ENCODE measurements at regions not wholly inside any gene's neighbourhood (a gene's known extent, or its start where the extent isn't known, plus 50 kb on each side); places are given as distances from the start of the nearest gene placed in this dataset.

- no peaks in the 10 kb centered on the region for H3K4me1 ChIP-seq (ENCODE audit: control insufficient read depth in 1 of 2, insufficient read depth in 2 of 2, low read depth in 1 of 2, low read length in 1 of 2)
- no peaks in the 10 kb centered on the region for H3K27me3 ChIP-seq (ENCODE audit: insufficient read depth)
- H3K9ac ChIP-seq, result no peak overlapping the region
- H3K4me3 ChIP-seq (ENCODE audit: low read depth in 2 of 2, low read length in 1 of 2), result no peak overlapping the region
- CTCF ChIA-PET, result no interaction called here
- H3K36me3 ChIP-seq (replicated peaks in 1 of 2; ENCODE audit: control insufficient read depth in 1 of 2, insufficient read depth in 2 of 2, low read length in 1 of 2), result no peaks in the 10 kb centered on the region
- no peaks in the 10 kb centered on the region for H4K20me1 ChIP-seq (ENCODE audit: insufficient read depth)
- H3K9me3 ChIP-seq, result no peaks in the 10 kb centered on the region
- POLR2A ChIA-PET, result no interaction called here
- no peak for DNase-seq
- no peak for TF ChIP-seq FOXM1 (IDR thresholded peaks at IDR 0.05; ENCODE audit: low read depth)
- TF ChIP-seq ELF1 (IDR thresholded peaks at IDR 0.05), result no peak
- 0 out of 2 replicates have a peak, but pooled peaks have one; percentile 3 for TF ChIP-seq TCF12 (IDR thresholded peaks at IDR 0.05)
- 0 out of 2 replicates have a peak, but pooled peaks cover 3% of the 10 kb centered on the region for H3K9me2 ChIP-seq
- H2AFZ ChIP-seq (ENCODE audit: low read depth), result no peak overlapping the region
- 63% methylated on average over 2 of the region's 2 CpGs for WGBS (ENCODE audit: low lambda C conversion rate)
- no peaks in the 10 kb centered on the region for H3K79me2 ChIP-seq (ENCODE audit: insufficient read depth)
- H3F3A ChIP-seq (replicated peaks; ENCODE audit: insufficient read depth), result no peaks in the 10 kb centered on the region
- no peak overlapping the region for H3K4me2 ChIP-seq
- H3K27ac ChIP-seq (ENCODE audit: low read depth in 2 of 2, low read length in 1 of 2), result no peak overlapping the region
Observed at GRCh38 chr12:88876857-88877256, 296.6 kb upstream of the KITLG start.

DNA sequence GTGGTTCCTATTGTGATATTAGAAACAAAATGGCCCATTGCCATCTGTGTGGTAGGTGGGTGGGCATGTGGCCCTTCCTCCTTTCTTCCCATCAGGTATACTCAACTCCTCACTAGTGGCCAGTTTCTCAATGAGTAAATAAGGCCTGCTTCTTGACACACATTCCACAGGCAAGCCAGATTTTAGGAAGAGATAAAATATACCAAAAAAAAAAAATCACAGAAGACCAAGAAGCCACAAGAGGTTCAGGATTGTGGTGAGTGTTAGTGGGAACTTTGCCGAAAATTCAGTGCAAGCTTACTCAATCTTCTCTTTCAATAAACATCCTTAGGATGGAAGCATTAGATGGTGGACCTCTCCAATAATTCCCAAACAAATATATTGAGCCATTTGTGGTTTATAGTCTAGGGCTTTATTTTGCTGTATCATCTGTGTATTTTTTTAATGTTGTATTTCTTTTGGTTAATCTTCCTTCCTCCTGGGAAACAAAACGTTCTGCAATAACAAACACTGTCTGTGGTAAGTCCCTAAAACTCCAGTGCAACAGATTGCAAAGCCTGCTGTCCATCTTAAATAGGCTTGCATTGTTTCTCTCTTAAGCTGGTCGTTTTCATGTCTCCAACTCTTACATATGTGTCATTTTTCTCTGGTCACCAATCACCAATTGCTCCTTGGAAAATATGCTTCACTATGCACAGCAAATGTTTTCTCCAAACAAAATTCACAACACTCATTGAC lies 289.9 kb upstream of the KITLG start:
- Histone ChIP-seq H3K9me3 (no peaks in the 10 kb centered on the region), H3K27ac (ENCODE audit: low read depth in 2 of 2, low read length in 1 of 2) (no peak overlapping the region), H2AFZ (ENCODE audit: low read depth) (no peak overlapping the region), H3K4me2 (no peak overlapping the region), H3K9ac (no peak overlapping the region), H3K4me1 (ENCODE audit: control insufficient read depth in 1 of 2, insufficient read depth in 2 of 2, low read depth in 1 of 2, low read length in 1 of 2) (no peaks in the 10 kb centered on the region; a peak in 1 of 4 replicates), H3K4me3 (ENCODE audit: low read depth in 2 of 2, low read length in 1 of 2) (no peak overlapping the region), H3F3A (replicated peaks; ENCODE audit: insufficient read depth) (no peaks in the 10 kb centered on the region), H3K9me2 (no peaks in the 10 kb centered on the region), H3K36me3 (replicated peaks in 1 of 2; ENCODE audit: control insufficient read depth in 1 of 2, insufficient read depth in 2 of 2, low read length in 1 of 2) (no peaks in the 10 kb centered on the region), H3K27me3 (ENCODE audit: insufficient read depth) (no peaks in the 10 kb centered on the region), H3K79me2 (ENCODE audit: insufficient read depth) (no peaks in the 10 kb centered on the region), H4K20me1 (ENCODE audit: insufficient read depth) (no peaks in the 10 kb centered on the region)
- WGBS (ENCODE audit: low lambda C conversion rate), result 42% methylated on average over 3 of the region's 3 CpGs
- DNase-seq, result no peak
- ChIA-PET POLR2A (no interaction called here), CTCF (interaction anchor here (0.6 kb wide), 1 partner anchor 235 kb away, joined by 3 read pairs; no protein-coding TSS in a partner anchor)
- TF ChIP-seq EZH2phosphoT487 (IDR thresholded peaks at IDR 0.05; ENCODE audit: borderline replicate concordance, low read depth) (no peak), FOXJ3 (CRISPR knock-in tag; IDR thresholded peaks at IDR 0.05) (no peak), GATA2 (CRISPR knock-in tag; IDR thresholded peaks at IDR 0.05) (no peak), SIN3A (IDR thresholded peaks at IDR 0.05; ENCODE audit: borderline replicate concordance, low read depth, low read length) (no peak), REST (IDR thresholded peaks at IDR 0.05; ENCODE audit: low read depth, low read length) (no peak)
- TF ChIP-seq, protein P1, sequence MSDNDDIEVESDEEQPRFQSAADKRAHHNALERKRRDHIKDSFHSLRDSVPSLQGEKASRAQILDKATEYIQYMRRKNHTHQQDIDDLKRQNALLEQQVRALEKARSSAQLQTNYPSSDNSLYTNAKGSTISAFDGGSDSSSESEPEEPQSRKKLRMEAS (IDR thresholded peaks at IDR 0.05; ENCODE audit: low read depth), result no peak
